ENCODE measurements at regions not wholly inside any gene's neighbourhood (a gene's known extent, or its start where the extent isn't known, plus 50 kb on each side); places are given as distances from the start of the nearest gene placed in this dataset.

GRCh38 chr3:59249004-59249403 lies 199.2 kb upstream of the CFAP20DC start:
- TF ChIP-seq CTCF (IDR thresholded peaks at IDR 0.05): no peak
- TF ChIP-seq NPAS2 (CRISPR knock-in tag; IDR thresholded peaks at IDR 0.05; ENCODE audit: borderline replicate concordance): no peak
- no peak for TF ChIP-seq NR3C1 (IDR thresholded peaks at IDR 0.05)
- no peak for TF ChIP-seq MAX (IDR thresholded peaks at IDR 0.05)
- no peak for TF ChIP-seq EP300 (IDR thresholded peaks at IDR 0.05)
